Liver (tissue), 7 donors: ENCODE measurements at regions not wholly inside any gene's neighbourhood (a gene's known extent, or its start where the extent isn't known, plus 50 kb on each side); places are given as distances from the start of the nearest gene placed in this dataset.

Experiments
- DNase-seq: peaks from one replicate; pipeline ENCODE4 v3.0.0-alpha.2; 2017; ENCODE audit warnings: low spot score
- H3K27ac ChIP-seq, 2 donors: one replicate each; pipeline ENCODE4 v1.7.0; 2013; ENCODE audit warnings: inconsistent platforms in 2 of 2, low read length in 2 of 2, control low read depth in 1 of 2, low read depth in 1 of 2, mild to moderate bottlenecking in 1 of 2
- H3K27me3 ChIP-seq, 4 donors: one replicate each; pipeline versions ENCODE4 v1.6.1 to v1.7.0; 2013; ENCODE audit warnings: low read length in 3 of 4, inconsistent platforms in 1 of 4, mild to moderate bottlenecking in 1 of 4, moderate library complexity in 1 of 4; ENCODE audit not compliant: control insufficient read depth in 4 of 4, insufficient read depth in 4 of 4
- H3K36me3 ChIP-seq, 4 donors: one replicate each; pipeline versions ENCODE4 v1.6.1 to v1.7.0; 2013; ENCODE audit warnings: low read length in 3 of 4, mild to moderate bottlenecking in 3 of 4, low read depth in 1 of 4, moderate library complexity in 1 of 4; ENCODE audit not compliant: control insufficient read depth in 4 of 4, insufficient read depth in 3 of 4
- H3K4me1 ChIP-seq, 4 donors: one replicate each; pipeline versions ENCODE4 v1.6.1 to v1.7.0; 2013; ENCODE audit warnings: low read length in 3 of 4, mild to moderate bottlenecking in 3 of 4, moderate library complexity in 1 of 4; ENCODE audit not compliant: control insufficient read depth in 4 of 4, insufficient read depth in 4 of 4
- H3K4me3 ChIP-seq, 3 donors: one replicate each; pipeline versions ENCODE4 v1.6.1 to v1.7.0; 2013; ENCODE audit warnings: low read length in 3 of 3, control low read depth in 1 of 3, low read depth in 1 of 3, mild to moderate bottlenecking in 1 of 3
- H3K9ac ChIP-seq, 2 donors: one replicate each; pipeline ENCODE4 v1.7.0; 2013; ENCODE audit warnings: low read length in 2 of 2, mild to moderate bottlenecking in 2 of 2, moderate library complexity in 2 of 2, control low read depth in 1 of 2, low read depth in 1 of 2
- H3K9me3 ChIP-seq, 4 donors: one replicate each; pipeline versions ENCODE4 v1.6.1 to v1.7.0; 2013; ENCODE audit warnings: low read length in 3 of 4; ENCODE audit not compliant: control insufficient read depth in 4 of 4
- EGR1 ChIP-seq, 2 donors: IDR thresholded peaks; 2 replicates each; pipeline ENCODE4 v1.6.1; 2016 to 2018; ENCODE audit warnings: antibody characterized with exemption in 2 of 2, low read depth in 2 of 2
- FOXA1 ChIP-seq: IDR thresholded peaks from 2 replicates; pipeline ENCODE4 v1.6.1; 2016; ENCODE audit warnings: antibody characterized with exemption
- FOXA2 ChIP-seq: IDR thresholded peaks from 2 replicates; pipeline ENCODE4 v1.6.1; 2016; ENCODE audit warnings: antibody characterized with exemption
- GABPA ChIP-seq, 2 donors: IDR thresholded peaks in 1 of 2; conservative IDR thresholded peaks in 1 of 2; 2 replicates each; pipeline ENCODE4 v1.6.1; 2016; ENCODE audit warnings: antibody characterized with exemption in 2 of 2, mild to moderate bottlenecking in 1 of 2, moderate library complexity in 1 of 2
- HNF4A ChIP-seq, 2 donors: conservative IDR thresholded peaks; 2 replicates each; pipeline ENCODE4 v1.6.1; 2016; ENCODE audit warnings: antibody characterized with exemption in 2 of 2, mild to moderate bottlenecking in 2 of 2
- HNF4G ChIP-seq: IDR thresholded peaks from 2 replicates; pipeline ENCODE4 v1.6.1; 2016; ENCODE audit warnings: antibody characterized with exemption
- JUND ChIP-seq, 2 donors: IDR thresholded peaks; 2 replicates each; pipeline ENCODE4 v1.6.1; 2016; ENCODE audit warnings: antibody characterized with exemption in 2 of 2
- NR2F2 ChIP-seq: IDR thresholded peaks from 2 replicates; pipeline ENCODE4 v1.6.1; 2016; ENCODE audit warnings: antibody characterized with exemption
- RAD21 ChIP-seq, 2 donors: IDR thresholded peaks; 2 replicates each; pipeline ENCODE4 v1.6.1; 2016; ENCODE audit warnings: antibody characterized with exemption in 2 of 2, mild to moderate bottlenecking in 2 of 2
- RXRA ChIP-seq, 2 donors: IDR thresholded peaks; 2 replicates each; pipeline ENCODE4 v1.6.1; 2017 to 2018; ENCODE audit warnings: antibody characterized with exemption in 2 of 2, mild to moderate bottlenecking in 1 of 2
- TAF1 ChIP-seq: conservative IDR thresholded peaks from 2 replicates; pipeline ENCODE4 v1.6.1; 2016; ENCODE audit warnings: antibody characterized with exemption, mild to moderate bottlenecking
- YY1 ChIP-seq: IDR thresholded peaks from 2 replicates; pipeline ENCODE4 v1.6.1; 2016; ENCODE audit warnings: antibody characterized with exemption, mild to moderate bottlenecking
- WGBS: extraction: QIAGEN DNeasy Blood & Tissue Kit; methylation state at CpG from one replicate; pipeline ENCODE4 v1.1.7; 2013; 5-methylcytosine and 5-hydroxymethylcytosine counted together
- TF ChIP-seq, protein P1 (sequence below): IDR thresholded peaks from 2 replicates; pipeline ENCODE4 v1.6.1; 2016; ENCODE audit warnings: antibody characterized with exemption
- TF ChIP-seq, protein P2 (sequence below): IDR thresholded peaks from 2 replicates; pipeline ENCODE4 v1.6.1; 2016; ENCODE audit warnings: antibody characterized with exemption, mild to moderate bottlenecking
- TF ChIP-seq, protein P3 (sequence below): IDR thresholded peaks from 2 replicates; pipeline ENCODE4 v1.6.1; 2016; ENCODE audit warnings: antibody characterized with exemption
- TF ChIP-seq, protein P4 (sequence below): IDR thresholded peaks from 2 replicates; pipeline ENCODE4 v1.6.1; 2016; ENCODE audit warnings: antibody characterized with exemption
- donor health status: healthy.
- donor health status: healthy.
- donor health status: healthy.
- donor health status: healthy.

DNA sequence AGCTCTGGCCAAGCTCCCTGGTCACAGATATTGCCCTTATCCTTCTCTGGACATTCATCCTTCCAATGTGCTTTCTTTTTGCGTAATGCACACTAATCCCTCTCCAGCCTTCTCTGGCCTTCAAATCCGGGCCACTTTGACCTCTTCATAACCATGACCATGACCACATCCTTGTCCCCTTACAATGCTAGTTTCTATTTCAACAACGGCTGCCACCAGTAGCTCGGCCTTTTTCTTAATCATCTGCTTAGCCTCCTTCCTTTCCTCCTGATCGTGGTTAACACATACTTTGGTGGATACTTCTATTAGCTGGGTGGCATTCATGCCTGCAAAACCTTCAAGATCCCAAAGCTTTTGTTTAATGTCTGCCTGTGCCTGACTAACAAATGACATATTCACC, 264.4 kb upstream of the RBMY1B start:
- 67% methylated on average over 5 of the region's 5 CpGs for WGBS

DNA sequence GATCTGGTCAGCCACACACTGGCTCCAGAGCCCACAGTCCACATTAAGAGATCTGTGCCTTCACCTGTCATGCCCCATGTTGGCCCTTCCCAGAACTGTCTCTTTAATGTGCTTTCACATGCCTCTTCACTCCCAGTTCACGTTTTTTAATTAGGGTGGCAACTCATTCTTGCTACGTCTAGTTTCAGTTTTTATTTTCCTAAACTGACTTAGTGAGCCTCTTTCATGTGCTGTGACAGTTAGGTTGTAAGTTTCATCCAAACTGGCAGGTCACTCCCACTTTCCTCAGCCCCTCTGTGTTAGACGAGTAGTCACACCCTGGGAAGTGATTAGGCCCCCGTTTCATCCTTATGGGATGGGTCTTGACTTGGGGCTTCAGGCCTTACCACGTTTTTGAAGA, 262.5 kb upstream of the RBMY1B start:
- no peak overlapping the region for H3K9ac ChIP-seq
- WGBS: 63% methylated on average over 5 of the region's 5 CpGs
- H3K4me3 ChIP-seq: no peak overlapping the region
- no peak for DNase-seq
- no peak overlapping the region for H3K27ac ChIP-seq
- H3K9me3 ChIP-seq: no peaks in the 10 kb centered on the region
- peaks cover 0 to 4% (median 0%) of the 10 kb centered on the region in 4 donors for H3K4me1 ChIP-seq
- no peaks in the 10 kb centered on the region for H3K36me3 ChIP-seq
- no peaks in the 10 kb centered on the region for H3K27me3 ChIP-seq
- TF ChIP-seq FOXA1: no peak
- TF ChIP-seq, protein P1, sequence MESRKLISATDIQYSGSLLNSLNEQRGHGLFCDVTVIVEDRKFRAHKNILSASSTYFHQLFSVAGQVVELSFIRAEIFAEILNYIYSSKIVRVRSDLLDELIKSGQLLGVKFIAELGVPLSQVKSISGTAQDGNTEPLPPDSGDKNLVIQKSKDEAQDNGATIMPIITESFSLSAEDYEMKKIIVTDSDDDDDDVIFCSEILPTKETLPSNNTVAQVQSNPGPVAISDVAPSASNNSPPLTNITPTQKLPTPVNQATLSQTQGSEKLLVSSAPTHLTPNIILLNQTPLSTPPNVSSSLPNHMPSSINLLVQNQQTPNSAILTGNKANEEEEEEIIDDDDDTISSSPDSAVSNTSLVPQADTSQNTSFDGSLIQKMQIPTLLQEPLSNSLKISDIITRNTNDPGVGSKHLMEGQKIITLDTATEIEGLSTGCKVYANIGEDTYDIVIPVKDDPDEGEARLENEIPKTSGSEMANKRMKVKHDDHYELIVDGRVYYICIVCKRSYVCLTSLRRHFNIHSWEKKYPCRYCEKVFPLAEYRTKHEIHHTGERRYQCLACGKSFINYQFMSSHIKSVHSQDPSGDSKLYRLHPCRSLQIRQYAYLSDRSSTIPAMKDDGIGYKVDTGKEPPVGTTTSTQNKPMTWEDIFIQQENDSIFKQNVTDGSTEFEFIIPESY: no peak
- TF ChIP-seq EGR1 (IDR thresholded peaks at IDR 0.05; ENCODE audit: low read depth in 2 of 2): no peak
- TF ChIP-seq, protein P2, sequence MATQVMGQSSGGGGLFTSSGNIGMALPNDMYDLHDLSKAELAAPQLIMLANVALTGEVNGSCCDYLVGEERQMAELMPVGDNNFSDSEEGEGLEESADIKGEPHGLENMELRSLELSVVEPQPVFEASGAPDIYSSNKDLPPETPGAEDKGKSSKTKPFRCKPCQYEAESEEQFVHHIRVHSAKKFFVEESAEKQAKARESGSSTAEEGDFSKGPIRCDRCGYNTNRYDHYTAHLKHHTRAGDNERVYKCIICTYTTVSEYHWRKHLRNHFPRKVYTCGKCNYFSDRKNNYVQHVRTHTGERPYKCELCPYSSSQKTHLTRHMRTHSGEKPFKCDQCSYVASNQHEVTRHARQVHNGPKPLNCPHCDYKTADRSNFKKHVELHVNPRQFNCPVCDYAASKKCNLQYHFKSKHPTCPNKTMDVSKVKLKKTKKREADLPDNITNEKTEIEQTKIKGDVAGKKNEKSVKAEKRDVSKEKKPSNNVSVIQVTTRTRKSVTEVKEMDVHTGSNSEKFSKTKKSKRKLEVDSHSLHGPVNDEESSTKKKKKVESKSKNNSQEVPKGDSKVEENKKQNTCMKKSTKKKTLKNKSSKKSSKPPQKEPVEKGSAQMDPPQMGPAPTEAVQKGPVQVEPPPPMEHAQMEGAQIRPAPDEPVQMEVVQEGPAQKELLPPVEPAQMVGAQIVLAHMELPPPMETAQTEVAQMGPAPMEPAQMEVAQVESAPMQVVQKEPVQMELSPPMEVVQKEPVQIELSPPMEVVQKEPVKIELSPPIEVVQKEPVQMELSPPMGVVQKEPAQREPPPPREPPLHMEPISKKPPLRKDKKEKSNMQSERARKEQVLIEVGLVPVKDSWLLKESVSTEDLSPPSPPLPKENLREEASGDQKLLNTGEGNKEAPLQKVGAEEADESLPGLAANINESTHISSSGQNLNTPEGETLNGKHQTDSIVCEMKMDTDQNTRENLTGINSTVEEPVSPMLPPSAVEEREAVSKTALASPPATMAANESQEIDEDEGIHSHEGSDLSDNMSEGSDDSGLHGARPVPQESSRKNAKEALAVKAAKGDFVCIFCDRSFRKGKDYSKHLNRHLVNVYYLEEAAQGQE: no peak
- TF ChIP-seq RXRA (IDR thresholded peaks at IDR 0.05): no peak
- TF ChIP-seq, protein P3, sequence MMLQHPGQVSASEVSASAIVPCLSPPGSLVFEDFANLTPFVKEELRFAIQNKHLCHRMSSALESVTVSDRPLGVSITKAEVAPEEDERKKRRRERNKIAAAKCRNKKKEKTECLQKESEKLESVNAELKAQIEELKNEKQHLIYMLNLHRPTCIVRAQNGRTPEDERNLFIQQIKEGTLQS: no peak
- TF ChIP-seq, protein P4, sequence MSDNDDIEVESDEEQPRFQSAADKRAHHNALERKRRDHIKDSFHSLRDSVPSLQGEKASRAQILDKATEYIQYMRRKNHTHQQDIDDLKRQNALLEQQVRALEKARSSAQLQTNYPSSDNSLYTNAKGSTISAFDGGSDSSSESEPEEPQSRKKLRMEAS: no peak
- no peak for TF ChIP-seq YY1

More for the DNA sequence above, 264.4 kb upstream of the RBMY1B start:
- Histone ChIP-seq H3K36me3 (no peaks in the 10 kb centered on the region), H3K27me3 (no peaks in the 10 kb centered on the region), H3K27ac (no peak overlapping the region), H3K9me3 (no peaks in the 10 kb centered on the region), H3K4me1 (peaks cover 0 to 4% (median 0%) of the 10 kb centered on the region in 4 donors), H3K9ac (no peak overlapping the region), H3K4me3 (no peak overlapping the region)
- TF ChIP-seq HNF4G (no peak), FOXA1 (no peak), YY1 (no peak), JUND (IDR thresholded peaks at IDR 0.05) (no peak), NR2F2 (no peak), FOXA2 (no peak), TAF1 (no peak), HNF4A (conservative IDR thresholded peaks at IDR 0.05) (no peak), RXRA (IDR thresholded peaks at IDR 0.05) (no peak), RAD21 (IDR thresholded peaks at IDR 0.05) (no peak), GABPA (IDR thresholded peaks at IDR 0.05 in 1 of 2, conservative IDR thresholded peaks at IDR 0.05 in 1 of 2) (no peak)
- TF ChIP-seq, protein P2: no peak
- TF ChIP-seq, protein P4: no peak
- TF ChIP-seq, protein P3: no peak
- DNase-seq: no peak
